GM18868 (cell line): ENCODE measurements at regions not wholly inside any gene's neighbourhood (a gene's known extent, or its start where the extent isn't known, plus 50 kb on each side); places are given as distances from the start of the nearest gene placed in this dataset.
"Not testable (repeated sequence)": the region's sequence is repeated elsewhere in the genome, so short reads cannot be mapped to it uniquely, and the experiment has no call there.

Experiments
- ATAC-seq: cut with Tn5 transposase; IDR thresholded peaks from one replicate; pipeline ENCODE4 v1.9.1; 2021; ENCODE audit warnings: mild to moderate bottlenecking, moderate library complexity; ENCODE audit not compliant: unreplicated experiment

DNA sequence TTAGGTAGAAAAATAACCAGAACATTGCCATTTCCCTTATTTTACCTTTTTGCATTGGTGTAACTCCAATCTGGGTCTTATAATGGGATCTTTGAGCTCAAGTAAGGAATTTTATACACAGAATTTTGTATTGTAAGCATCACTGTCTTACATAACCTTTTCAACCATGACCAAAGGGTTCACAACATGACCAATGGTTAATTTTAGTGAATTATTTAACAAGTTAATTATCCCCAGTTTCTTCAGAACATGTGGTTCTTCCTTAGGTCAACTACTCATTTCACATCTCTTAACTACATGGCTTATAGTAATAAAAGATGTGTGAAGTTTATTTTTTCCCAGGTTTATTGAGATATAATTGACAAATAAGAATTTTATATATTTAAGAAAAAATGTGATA is 74.2 kb upstream of the RHOBTB1 start:
- no peak for ATAC-seq

DNA sequence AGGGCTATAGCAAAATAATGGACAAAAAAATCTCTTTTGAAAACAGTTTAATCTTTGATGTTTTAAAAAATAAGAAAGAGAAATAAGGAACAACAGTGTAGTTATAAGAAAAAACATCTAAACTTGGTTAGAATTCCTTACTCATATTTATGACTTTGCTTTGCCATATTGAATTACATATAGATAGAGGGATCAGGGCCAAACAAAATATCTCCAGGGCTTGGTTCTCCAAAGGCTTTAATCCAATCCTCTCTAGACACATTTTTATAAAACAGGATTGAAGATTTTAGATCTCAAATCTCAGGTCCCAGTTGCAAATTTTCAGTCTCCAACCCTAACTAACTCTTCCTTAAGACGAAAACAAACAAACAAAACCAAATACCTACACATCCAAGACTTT is 72.6 kb upstream of the RHOBTB1 start:
- ATAC-seq = no peak

DNA sequence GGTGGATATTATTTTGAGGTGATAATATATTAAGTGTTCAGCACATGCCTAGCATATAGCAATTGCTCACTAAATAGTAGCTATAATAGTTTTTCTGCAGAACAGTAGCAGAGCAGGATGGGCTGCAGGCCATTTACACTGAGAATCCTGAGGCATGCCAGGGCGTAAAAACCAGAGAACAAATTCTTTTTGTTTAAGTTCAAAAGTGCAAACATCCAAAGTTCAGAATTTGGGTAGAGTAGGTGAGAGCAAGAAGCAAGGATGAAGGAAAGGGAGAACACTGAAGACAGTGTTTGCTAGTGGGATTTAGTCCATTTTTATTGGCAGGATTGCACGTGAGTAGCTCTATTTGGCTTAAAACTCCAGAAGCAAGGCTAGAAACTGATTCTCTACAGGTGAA is 72.0 kb upstream of the RHOBTB1 start:
- no peak for ATAC-seq

DNA sequence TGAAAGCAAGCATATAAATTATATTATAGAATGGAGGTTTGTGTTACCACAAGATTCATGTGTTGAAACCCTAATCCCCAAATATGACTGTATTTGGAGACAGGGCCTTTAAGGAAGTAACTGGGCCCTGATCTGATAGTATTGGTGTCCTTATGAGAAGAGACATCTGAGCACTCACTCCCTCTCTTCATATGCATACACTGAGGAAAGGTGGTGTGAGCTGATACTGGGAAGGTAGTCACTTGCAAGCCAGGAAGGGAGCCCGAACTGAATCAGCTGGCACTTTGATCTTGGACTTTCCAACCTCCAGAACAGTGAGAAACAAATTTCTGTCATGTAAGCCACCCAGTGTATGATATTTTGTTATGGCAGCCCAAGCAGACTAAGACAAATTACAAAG is 66.9 kb upstream of the RHOBTB1 start:
- ATAC-seq = no peak

DNA sequence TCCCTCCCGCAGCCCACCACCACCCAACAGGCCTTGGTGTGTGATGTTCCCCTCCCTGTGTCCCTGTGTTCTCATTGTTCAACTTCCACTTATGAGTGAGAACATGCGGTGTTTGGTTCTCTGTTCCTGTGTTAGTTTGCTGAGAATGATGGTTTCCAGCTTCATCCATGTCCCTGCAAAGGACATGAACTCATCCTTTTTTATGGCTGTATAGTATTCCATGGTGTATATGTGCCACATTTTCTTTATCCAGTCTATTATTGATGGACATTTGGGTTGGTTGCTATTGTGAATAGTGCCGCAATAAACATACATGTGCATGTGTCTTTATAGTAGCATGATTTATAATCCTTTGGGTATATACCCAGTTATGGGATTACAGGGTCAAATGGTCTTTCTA is 59.1 kb upstream of the RHOBTB1 start:
- not testable (repeated sequence) for ATAC-seq

DNA sequence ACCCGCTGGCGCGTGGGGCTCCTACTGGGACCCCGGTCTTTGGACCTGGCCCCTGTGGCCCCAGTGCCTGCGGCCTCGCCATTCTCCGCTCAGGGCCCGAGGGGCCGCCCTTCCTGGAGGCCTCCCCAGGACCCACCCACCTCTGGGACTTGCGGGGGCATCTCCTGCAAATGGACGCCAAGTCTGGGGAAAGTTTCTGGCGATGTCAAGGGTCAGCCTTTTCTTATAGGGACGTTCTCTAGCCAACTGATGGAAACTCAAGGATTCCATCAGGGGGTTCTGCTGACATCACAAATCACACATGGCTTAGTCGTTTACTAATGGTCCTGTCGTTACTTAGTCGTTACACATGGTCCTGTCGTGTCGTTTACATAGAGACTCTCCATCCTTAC is 57.7 kb upstream of the RHOBTB1 start:
- no peak for ATAC-seq

DNA sequence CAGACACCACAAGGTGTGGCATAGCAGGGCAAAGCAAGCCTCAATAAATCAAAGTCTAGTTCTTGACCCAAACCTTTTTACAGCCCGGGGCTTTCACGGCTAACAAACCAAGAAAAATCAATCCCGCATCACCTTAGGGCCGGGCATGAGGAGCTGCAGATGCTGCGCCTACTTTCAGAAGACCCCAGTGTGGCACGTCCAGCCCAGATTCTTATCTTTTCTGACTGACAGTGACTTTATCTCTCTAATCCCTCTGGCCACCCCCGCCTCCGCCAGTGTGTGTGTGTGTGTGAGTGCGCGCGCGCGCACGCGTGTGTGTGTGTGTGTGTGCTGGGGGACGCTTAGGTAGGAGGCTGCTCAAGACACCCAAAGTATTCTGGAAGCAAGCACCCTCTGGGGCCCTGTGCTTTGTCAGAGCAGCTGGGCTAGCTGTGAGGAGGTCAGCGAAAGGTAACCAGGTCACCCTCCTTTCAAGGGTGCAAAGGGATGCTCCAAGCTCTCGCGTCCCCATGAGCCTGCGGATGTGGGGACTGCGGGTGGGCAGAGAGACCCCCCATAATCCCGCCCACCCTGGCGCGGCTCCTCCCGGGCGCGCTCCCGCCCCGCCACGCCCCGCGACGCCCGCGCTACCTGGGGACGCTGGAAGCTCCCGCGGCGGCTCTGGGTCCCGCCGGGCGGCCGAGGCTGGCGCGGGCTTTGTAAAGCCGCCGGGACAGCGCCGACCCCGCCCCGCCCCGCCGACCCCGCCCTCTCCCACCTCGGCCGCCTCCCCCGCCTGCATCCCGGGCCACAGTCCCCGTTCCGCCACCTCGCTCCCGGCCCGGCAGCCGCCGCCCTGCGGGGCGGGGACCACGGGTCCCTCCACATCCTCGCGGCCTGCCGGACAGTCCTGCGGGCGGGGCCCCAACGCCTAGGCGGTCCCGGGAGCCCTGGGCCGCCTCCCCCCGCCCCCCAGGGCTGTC is 57.1 kb upstream of the RHOBTB1 start:
- ATAC-seq = no peak

DNA sequence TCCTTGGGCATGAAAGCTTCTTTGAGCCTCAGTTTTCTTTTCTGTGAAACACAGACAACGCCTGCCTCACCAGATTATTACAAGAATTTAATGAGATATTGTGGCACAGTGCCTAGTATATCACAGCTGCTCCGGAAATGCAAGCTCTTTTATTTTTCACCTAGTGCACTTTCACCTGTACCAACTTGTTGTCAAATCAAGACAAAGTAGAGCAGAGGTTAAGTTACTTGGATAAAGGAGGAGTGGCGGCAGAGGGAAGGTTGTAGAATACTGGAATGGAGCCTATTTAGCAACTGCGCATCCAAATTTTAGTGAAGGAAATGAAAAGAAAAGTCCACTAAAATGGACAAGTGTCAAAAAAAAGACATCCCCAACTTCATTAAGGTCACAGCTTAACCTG is 54.9 kb upstream of the RHOBTB1 start:
- ATAC-seq = no peak

DNA sequence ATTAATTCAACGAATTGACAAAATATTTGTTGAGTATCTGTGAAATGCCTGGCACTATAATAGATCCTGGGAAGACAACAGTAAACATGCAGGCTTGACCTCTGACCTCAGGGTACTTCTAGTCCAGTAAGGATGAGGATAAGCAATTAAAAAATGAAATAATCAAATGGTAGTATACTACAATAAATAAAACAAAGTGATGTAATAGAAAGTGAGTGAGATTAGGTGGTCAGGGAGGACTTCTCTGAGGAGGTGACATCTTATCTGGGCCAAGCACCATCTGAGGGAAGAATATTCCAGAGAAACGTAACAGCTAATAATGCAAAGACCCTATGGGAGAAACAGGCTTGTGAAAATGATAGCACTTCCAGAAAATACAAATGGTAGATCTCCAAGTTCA is 50.1 kb upstream of the RHOBTB1 start:
- ATAC-seq = no peak
